DMS53 (cell line): ENCODE measurements at regions not wholly inside any gene's neighbourhood (a gene's known extent, or its start where the extent isn't known, plus 50 kb on each side); places are given as distances from the start of the nearest gene placed in this dataset.

Experiments used
- DNase-seq: peaks from one replicate; lab custom pipeline; 2025; lab: John Stamatoyannopoulos, UW

DNA sequence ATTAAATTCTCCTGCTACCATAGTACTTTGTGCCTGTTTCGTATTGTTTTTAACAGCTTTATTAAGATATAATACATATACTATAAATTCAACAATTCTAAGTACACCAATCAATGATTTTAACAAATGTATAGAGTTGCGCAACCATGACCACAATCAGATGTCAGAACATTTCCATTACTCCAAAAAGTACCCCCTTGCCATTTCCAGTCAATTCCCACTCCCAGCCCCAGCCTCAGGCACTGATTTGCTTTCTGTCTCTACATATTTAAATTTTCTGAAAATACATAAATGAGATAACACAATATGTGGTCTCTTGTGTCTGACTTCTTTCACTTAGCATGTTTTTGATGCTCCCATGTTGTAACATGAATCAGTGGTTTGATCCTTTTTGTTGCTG is 193.9 kb downstream of the FIGN start:
- no peak for DNase-seq

GRCh38 chr2:163541495-163541894 is 194.3 kb downstream of the FIGN start:
- no peak for DNase-seq

DNA sequence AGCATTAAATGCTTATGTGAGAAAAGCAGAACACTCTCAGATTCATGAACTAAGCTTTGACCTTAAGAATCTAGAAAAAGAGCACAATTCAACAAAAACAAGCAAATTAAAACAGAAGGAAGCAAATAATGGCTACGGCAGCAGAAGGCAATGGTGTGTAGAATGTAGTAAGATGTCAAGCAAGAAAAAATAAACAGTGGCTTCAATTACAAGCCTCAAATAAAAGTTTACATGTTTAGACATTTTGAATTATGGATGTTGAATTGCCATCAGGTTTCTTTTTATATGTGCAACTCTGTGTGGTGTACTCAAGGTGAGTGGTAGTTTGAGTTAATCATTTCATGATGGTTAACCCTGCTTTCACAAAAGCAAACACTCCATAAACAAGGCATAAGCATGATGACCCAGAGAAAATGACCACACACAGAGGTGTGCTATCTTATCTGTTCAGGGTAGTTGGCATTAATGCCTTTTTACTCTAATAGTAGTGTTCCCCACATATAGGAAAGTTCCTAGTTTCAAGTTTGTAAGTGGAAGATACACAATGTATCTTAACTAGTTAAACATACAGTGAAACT is 207.1 kb downstream of the FIGN start:
- DNase-seq = peak; percentile 87

GRCh38 chr2:163527381-163527780 is 208.4 kb downstream of the FIGN start:
- no peak for DNase-seq

- DNase-seq = no peak
These were observed 217.0 kb downstream of the FIGN start for GRCh38 chr2:163518762-163519161.

DNA sequence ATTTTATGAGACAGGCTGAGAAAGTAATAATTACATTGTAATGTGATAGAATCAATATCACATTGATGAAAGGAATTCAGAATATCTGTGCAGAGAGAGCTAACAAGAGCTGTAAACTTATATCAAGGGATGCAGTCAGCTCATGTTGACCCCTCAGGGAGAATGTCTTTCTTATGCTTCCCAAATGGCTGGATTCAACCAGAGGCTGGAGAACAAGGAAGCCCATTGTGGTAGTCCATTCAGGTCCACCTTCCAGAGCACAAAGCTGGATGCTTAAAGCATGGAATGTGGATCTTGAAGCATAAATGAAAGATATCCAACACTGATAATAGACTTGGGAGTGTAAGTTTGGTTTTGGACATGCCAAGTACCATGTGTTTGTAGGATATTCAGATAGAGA is 220.0 kb downstream of the FIGN start:
- DNase-seq = no peak

DNA sequence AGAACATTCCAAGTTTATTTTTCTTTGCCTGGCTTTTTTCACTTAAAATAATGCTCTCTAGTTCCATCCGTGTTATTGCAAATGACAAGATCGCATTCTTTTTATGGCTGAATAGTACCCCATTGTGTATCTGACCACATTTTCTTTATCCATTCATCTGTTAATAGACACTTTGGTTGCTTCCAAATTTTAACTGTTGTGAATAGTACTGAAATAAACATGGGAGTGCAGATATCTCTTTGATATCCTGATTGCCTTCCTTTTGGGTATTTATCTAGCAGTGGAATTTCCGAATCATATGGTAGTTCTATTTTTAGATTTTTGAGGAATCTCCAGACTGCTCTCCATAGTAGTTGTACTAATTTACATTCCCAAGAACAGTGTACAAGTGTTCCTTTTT is 230.5 kb downstream of the FIGN start:
- DNase-seq = no peak

GRCh38 chr2:163493359-163494298 is 242.2 kb downstream of the FIGN start:
- no peak for DNase-seq

- no peak for DNase-seq
These were observed 244.0 kb downstream of the FIGN start for GRCh38 chr2:163491850-163492249.

DNA sequence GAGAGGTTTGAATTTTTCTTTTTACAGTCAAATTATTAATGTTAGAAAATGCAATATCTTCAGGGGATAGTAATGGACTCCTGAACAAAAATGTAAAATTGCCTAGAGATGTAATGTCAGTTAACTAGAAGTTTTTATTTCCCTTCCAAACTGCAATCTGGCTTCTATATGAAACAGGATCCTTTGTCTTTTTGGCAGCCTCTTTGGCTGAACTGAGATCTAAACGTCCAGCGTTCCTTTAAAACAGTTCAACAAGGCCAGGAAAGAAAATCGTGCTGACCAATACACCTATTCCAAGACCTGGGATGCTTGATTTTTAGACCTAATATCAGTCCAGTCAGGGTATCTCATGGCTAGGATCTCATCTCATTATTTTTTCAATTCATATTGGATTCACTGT is 245.5 kb downstream of the FIGN start:
- no peak for DNase-seq

DNA sequence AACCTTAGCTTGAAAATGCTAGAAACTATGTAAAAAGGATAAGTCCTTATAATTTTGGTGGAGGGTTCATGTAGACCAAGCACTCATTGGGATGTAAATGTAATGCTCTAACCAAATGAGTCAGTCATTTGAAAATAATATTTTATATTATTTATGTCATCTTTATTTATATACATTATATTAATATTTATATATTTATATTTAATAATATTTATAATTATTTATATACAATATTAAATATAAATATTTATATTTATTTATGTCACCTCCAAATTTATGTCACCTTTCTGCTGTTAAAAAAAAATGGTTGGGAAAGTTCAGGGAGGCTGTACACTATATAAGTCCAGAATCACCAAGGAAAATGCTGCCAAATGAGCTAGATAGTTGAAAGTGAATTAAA is 254.3 kb downstream of the FIGN start:
- no peak for DNase-seq

- no peak for DNase-seq
These were observed 256.2 kb downstream of the FIGN start for GRCh38 chr2:163479599-163479998.

DNA sequence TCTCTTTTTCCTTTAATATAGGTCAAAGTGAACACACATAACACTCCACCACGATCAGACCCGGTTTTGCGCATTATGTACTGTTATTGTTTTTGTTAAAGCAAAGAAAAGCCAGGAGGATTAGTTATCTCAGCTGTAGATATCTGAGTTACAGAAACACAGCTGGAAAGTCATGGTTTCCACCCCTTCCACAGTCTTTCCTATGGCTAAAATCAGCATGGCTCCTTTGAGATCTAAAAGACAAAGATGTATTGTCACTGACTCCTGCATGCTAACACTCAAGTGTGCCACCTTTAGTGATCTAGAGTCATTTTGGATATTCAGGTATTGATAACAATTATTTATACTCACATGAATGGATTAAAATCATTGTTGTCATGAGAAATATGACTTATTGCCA is 260.0 kb downstream of the FIGN start:
- no peak for DNase-seq

DNA sequence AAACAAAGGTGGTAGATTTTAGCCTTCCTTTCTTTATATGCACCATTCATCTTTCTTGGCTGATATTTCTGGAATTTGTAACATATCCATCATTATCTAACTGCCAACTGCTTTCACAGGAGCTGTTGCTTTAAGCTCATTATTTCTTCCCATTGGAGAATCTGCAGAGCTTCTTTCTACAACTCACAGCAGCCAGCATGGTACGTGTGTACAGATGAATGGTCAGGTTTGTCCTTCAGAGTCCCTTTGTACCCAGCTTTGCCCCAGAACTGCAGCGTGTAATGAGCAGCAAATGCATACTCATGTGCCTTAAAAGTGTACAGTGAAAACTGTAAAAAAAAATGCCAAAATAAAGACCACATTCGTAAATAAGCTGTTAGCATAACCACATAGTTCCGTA is 260.9 kb downstream of the FIGN start:
- DNase-seq = no peak

GRCh38 chr2:163474319-163474744 is 261.5 kb downstream of the FIGN start:
- DNase-seq = no peak

DNA sequence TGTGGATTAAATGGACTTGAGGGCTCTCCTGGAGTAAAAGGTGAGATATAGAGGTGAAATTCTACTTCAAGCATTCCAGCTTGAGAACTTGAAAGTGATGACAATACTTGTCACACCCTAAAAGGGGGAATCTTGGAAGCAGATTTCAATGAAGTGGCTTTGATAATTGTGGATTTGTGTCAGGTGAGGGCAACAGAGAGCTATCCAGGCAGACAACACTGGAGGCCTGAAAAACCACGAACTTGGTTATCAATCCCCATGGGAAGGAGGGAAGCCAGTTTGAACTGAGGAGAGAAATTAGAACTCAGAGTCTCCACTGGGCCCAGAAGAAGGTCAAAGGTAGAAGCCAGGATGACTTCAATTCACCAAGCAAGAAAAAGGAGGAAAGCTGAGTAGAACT is 263.9 kb downstream of the FIGN start:
- DNase-seq = peak; percentile 49

- no peak for DNase-seq
These were observed 266.2 kb downstream of the FIGN start for GRCh38 chr2:163469561-163469962.

GRCh38 chr2:163467251-163467630 is 268.6 kb downstream of the FIGN start:
- no peak for DNase-seq

GRCh38 chr2:163466331-163467250 is 269.2 kb downstream of the FIGN start:
- DNase-seq = no peak

DNA sequence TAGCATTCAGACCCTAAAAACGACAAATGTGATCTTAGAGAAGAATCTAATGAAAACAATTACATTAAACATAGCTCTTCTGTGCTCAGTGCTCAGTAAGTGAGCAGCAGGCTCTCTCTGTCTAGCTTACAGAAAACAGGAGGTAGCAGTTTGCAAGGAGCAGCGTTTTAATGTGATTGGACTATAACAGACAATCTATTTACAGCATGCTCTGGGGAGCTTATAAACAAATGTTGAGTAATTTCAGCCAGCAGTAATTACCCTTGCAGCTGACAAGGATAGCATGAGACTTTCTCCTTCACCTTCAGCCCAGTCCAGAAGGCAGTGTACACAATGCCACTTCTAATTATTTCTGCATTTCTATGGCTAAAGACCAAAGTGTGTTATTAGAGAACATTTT is 270.4 kb downstream of the FIGN start:
- DNase-seq = no peak

- no peak for DNase-seq
These were observed 272.4 kb downstream of the FIGN start for GRCh38 chr2:163463411-163463810.

DNA sequence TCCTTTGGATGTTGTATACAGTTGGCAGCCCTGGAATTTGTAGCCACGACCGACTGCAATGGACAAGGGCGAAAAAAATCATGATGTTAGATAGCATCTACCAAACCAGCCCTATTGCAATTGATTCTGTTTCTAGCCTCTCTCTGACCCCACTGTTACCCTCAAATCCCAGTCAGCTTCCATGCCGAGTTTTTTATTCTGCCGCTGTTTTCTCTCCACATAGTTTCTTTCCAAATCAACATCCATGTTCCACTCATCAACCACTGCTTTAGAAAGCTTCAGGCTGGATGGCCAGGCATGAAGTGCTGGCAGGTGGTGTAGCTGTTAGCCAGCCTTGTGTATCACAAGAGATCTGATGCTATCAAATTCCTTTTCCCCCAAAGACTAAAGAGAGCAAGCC is 272.8 kb downstream of the FIGN start:
- no peak for DNase-seq

GRCh38 chr2:163459986-163460385 is 275.8 kb downstream of the FIGN start:
- DNase-seq = no peak
